ENCODE measurements at regions not wholly inside any gene's neighbourhood (a gene's known extent, or its start where the extent isn't known, plus 50 kb on each side); places are given as distances from the start of the nearest gene placed in this dataset.

- ChIA-PET SMC1A (ENCODE audit: uncharacterized antibody, unreplicated experiment) (no interaction called here), POLR2A (no interaction called here), CTCF (no interaction called here), RAD21 (ENCODE audit: unreplicated experiment) (no interaction called here)
- no peaks in the 10 kb centered on the region for H3K27me3 ChIP-seq (replicated peaks in 1 of 2; ENCODE audit: control insufficient read depth in 2 of 2, insufficient read depth in 2 of 2, low read length in 1 of 2)
- H4K20me1 ChIP-seq (ENCODE audit: control insufficient read depth, insufficient read depth), result no peaks in the 10 kb centered on the region
- H3K4me3 ChIP-seq, result no peak overlapping the region
- H3K27ac ChIP-seq (ENCODE audit: control insufficient read depth, insufficient read depth), result no peak overlapping the region
- TF ChIP-seq ZNF207 (IDR thresholded peaks at IDR 0.05; ENCODE audit: borderline replicate concordance) (no peak), EED (IDR thresholded peaks at IDR 0.05; ENCODE audit: low read depth) (no peak), ZNF24 (IDR thresholded peaks at IDR 0.05) (no peak), KLF5 (IDR thresholded peaks at IDR 0.05; ENCODE audit: partially characterized antibody) (no peak), CREM (IDR thresholded peaks at IDR 0.05; ENCODE audit: low read depth) (no peak), KAT2A (conservative IDR thresholded peaks at IDR 0.05; ENCODE audit: control insufficient read depth, low read depth, low read length) (no peak)
- no peaks in the 10 kb centered on the region for H3K4me1 ChIP-seq (ENCODE audit: control insufficient read depth, insufficient read depth, low read length)
- ATAC-seq (no peak), FAIRE-seq (no peak), DNase-seq (ENCODE audit: low read depth, low spot score) (no peak)
- no peak overlapping the region for H3K4me2 ChIP-seq (ENCODE audit: control insufficient read depth, insufficient read depth)
- no peaks in the 10 kb centered on the region for H3K36me3 ChIP-seq (ENCODE audit: control insufficient read depth in 2 of 2, insufficient read depth in 2 of 2, low read length in 1 of 2)
- intact Hi-C loops (cut with micrococcal nuclease; ENCODE audit: unreplicated experiment), result no loop called here
- in situ Hi-C loops (cut with MboI), result no loop called here
- H3K9ac ChIP-seq (ENCODE audit: control insufficient read depth, insufficient read depth, low read length), result no peak overlapping the region
- no peaks in the 10 kb centered on the region for H3K9me3 ChIP-seq (replicated peaks; ENCODE audit: control insufficient read depth, insufficient read depth, low read length)
- BruUV-seq (replicated peaks), result no TSS peak
- no peaks in the 10 kb centered on the region for H3K79me2 ChIP-seq (ENCODE audit: control insufficient read depth, insufficient read depth, low read length)
- H2AFZ ChIP-seq (ENCODE audit: control insufficient read depth, low read depth, low read length), result no peak overlapping the region
- 5% methylated on average over 3 of the region's 3 CpGs for WGBS (ENCODE audit: insufficient coverage, insufficient replicate concordance, low lambda C conversion rate, missing lambda C conversion rate)
These were observed 612.1 kb upstream of the FZD8 start for GRCh38 chr10:36254199-36254598.

- no TSS peak for BruUV-seq (replicated peaks)
- intact Hi-C loops (cut with micrococcal nuclease; ENCODE audit: unreplicated experiment) (no loop called here), in situ Hi-C loops (cut with MboI) (no loop called here)
- RAD21 ChIA-PET (ENCODE audit: unreplicated experiment), result no interaction called here
- 5% methylated on average over 3 of the region's 3 CpGs for WGBS (ENCODE audit: insufficient coverage, insufficient replicate concordance, low lambda C conversion rate, missing lambda C conversion rate)
- POLR2A ChIA-PET, result no interaction called here
- CTCF ChIA-PET, result no interaction called here
- no peak for ATAC-seq
- Histone ChIP-seq H3K9ac (ENCODE audit: control insufficient read depth, insufficient read depth, low read length) (no peak overlapping the region), H2AFZ (ENCODE audit: control insufficient read depth, low read depth, low read length) (no peak overlapping the region), H3K4me3 (no peak overlapping the region), H3K27ac (ENCODE audit: control insufficient read depth, insufficient read depth) (no peak overlapping the region), H3K9me3 (replicated peaks; ENCODE audit: control insufficient read depth, insufficient read depth, low read length) (no peaks in the 10 kb centered on the region), H3K4me1 (ENCODE audit: control insufficient read depth, insufficient read depth, low read length) (no peaks in the 10 kb centered on the region), H3K36me3 (ENCODE audit: control insufficient read depth in 2 of 2, insufficient read depth in 2 of 2, low read length in 1 of 2) (no peaks in the 10 kb centered on the region), H3K27me3 (replicated peaks in 1 of 2; ENCODE audit: control insufficient read depth in 2 of 2, insufficient read depth in 2 of 2, low read length in 1 of 2) (no peaks in the 10 kb centered on the region), H4K20me1 (ENCODE audit: control insufficient read depth, insufficient read depth) (no peaks in the 10 kb centered on the region), H3K4me2 (ENCODE audit: control insufficient read depth, insufficient read depth) (no peak overlapping the region), H3K79me2 (ENCODE audit: control insufficient read depth, insufficient read depth, low read length) (no peaks in the 10 kb centered on the region)
- no peak for DNase-seq (ENCODE audit: low read depth, low spot score)
- SMC1A ChIA-PET (ENCODE audit: uncharacterized antibody, unreplicated experiment), result no interaction called here
- FAIRE-seq, result no peak
- no peak for TF ChIP-seq KLF5 (IDR thresholded peaks at IDR 0.05; ENCODE audit: partially characterized antibody)
- no peak for TF ChIP-seq RELB (IDR thresholded peaks at IDR 0.05; ENCODE audit: low read depth)
- TF ChIP-seq ZNF217 (IDR thresholded peaks at IDR 0.05), result no peak
- TF ChIP-seq TBL1XR1 (IDR thresholded peaks at IDR 0.05; ENCODE audit: low read depth, low read length), result no peak
- TF ChIP-seq SIX5 (IDR thresholded peaks at IDR 0.05; ENCODE audit: low read depth, low read length, severe bottlenecking), result no peak
- no peak for TF ChIP-seq EGR1 (IDR thresholded peaks at IDR 0.05; ENCODE audit: borderline replicate concordance in 1 of 2, low read depth in 2 of 2, low read length in 2 of 2)
- no peak for TF ChIP-seq E2F8 (IDR thresholded peaks at IDR 0.05; ENCODE audit: low read depth, partially characterized antibody)
- TF ChIP-seq RAD21 (IDR thresholded peaks at IDR 0.05; ENCODE audit: insufficient read depth, low read depth, low read length), result no peak
- TF ChIP-seq SMC3 (IDR thresholded peaks at IDR 0.05; ENCODE audit: borderline replicate concordance, low read length), result no peak
- TF ChIP-seq RUNX3 (IDR thresholded peaks at IDR 0.05; ENCODE audit: low read length), result no peak
- no peak for TF ChIP-seq STAT3 (IDR thresholded peaks at IDR 0.05; ENCODE audit: low read depth, low read length)
- TF ChIP-seq ASH2L (IDR thresholded peaks at IDR 0.05; ENCODE audit: borderline replicate concordance, low read depth), result no peak
These were observed 611.6 kb upstream of the FZD8 start for GRCh38 chr10:36253731-36254130.
